PC-3 (cell line): ENCODE measurements at regions not wholly inside any gene's neighbourhood (a gene's known extent, or its start where the extent isn't known, plus 50 kb on each side); places are given as distances from the start of the nearest gene placed in this dataset.

Source experiments
- ATAC-seq: fragments of 200-7000 bp; cut with Tn5 transposase; 2 replicates; pipeline ENCODE4 v1.9.1; 2020; ENCODE audit warnings: mild to moderate bottlenecking, moderate library complexity
- BruUV-seq: library from RNA; stranded (reverse); fragments of 400-500 nt; replicated peaks from 2 replicates; lab custom pipeline; 2021; lab: Mats Ljungman, UMichigan
- CTCF ChIA-PET: fragments of 300-600 bp; sonication (Branson Sonifier 250); formaldehyde crosslinking; loops from one replicate; lab custom pipeline; 2022; ENCODE audit warnings: antibody characterized with exemption; lab: Charles Lee
- POLR2A ChIA-PET: fragments of 300-600 bp; sonication (Branson Sonifier 250); formaldehyde crosslinking; loops from one replicate; lab custom pipeline; 2022; ENCODE audit warnings: antibody characterized with exemption; ENCODE audit not compliant: unreplicated experiment; lab: Charles Lee
- DNase-seq: peaks from one replicate; pipeline ENCODE4 v3.0.0-alpha.2; 2015
- H2AFZ ChIP-seq: fragments of 300-600 bp; sonication (generic); 2 replicates; pipeline ENCODE4 v1.6.0; 2016; ENCODE audit warnings: antibody characterized with exemption, low read length
- H3F3A ChIP-seq: fragments of 300-600 bp; sonication (generic); one replicate; pipeline ENCODE4 v1.6.0; 2017; ENCODE audit warnings: antibody characterized with exemption, low read length, control low read depth, mild to moderate bottlenecking; ENCODE audit not compliant: unreplicated experiment
- H3K27ac ChIP-seq: fragments of 300-600 bp; sonication (generic); 2 replicates; pipeline ENCODE4 v1.5.1; 2016; ENCODE audit warnings: mild to moderate bottlenecking, low read length
- H3K27me3 ChIP-seq: fragments of 300-600 bp; sonication (generic); 2 replicates; pipeline ENCODE4 v1.6.1; 2016; ENCODE audit warnings: low read length, mixed read lengths
- H3K36me3 ChIP-seq: fragments of 300-600 bp; sonication (generic); 2 replicates; pipeline ENCODE4 v1.6.1; 2016; ENCODE audit warnings: low read depth, mixed run types, low read length, mixed read lengths
- H3K4me1 ChIP-seq: fragments of 300-600 bp; sonication (generic); 2 replicates; pipeline ENCODE4 v1.5.1; 2016; ENCODE audit warnings: low read length; ENCODE audit not compliant: insufficient read depth
- H3K4me2 ChIP-seq: fragments of 300-600 bp; sonication (generic); 2 replicates; pipeline ENCODE4 v1.6.0; 2016; ENCODE audit warnings: low read length
- H3K4me3 ChIP-seq: fragments of 300-600 bp; sonication (generic); 2 replicates; pipeline ENCODE4 v1.5.1; 2016; ENCODE audit warnings: mild to moderate bottlenecking, low read length, mixed read lengths
- H3K79me2 ChIP-seq: fragments of 300-600 bp; sonication (generic); 2 replicates; pipeline ENCODE4 v1.6.1; 2017; ENCODE audit warnings: low read length, mixed read lengths
- H3K9ac ChIP-seq: fragments of 300-600 bp; sonication (generic); 2 replicates; pipeline ENCODE4 v1.6.0; 2016; ENCODE audit warnings: mild to moderate bottlenecking, low read length
- H3K9me2 ChIP-seq: fragments of 300-600 bp; sonication (generic); replicated peaks from 2 replicates; pipeline ENCODE4 v1.6.1; 2016; ENCODE audit warnings: mixed run types, low read length, mixed read lengths
- H3K9me3 ChIP-seq: fragments of 300-600 bp; sonication (generic); 2 replicates; pipeline ENCODE4 v1.6.1; 2016; ENCODE audit warnings: low read length, mixed read lengths
- H4K20me1 ChIP-seq: fragments of 300-600 bp; sonication (generic); 2 replicates; pipeline ENCODE4 v1.6.1; 2016; ENCODE audit warnings: low read length, mixed read lengths
- CTCF ChIP-seq: fragments of 300-600 bp; sonication (generic); conservative IDR thresholded peaks from 2 replicates; pipeline ENCODE4 v1.5.1; 2017; ENCODE audit warnings: antibody characterized with exemption, low read depth, mild to moderate bottlenecking, low read length
- EZH2 ChIP-seq: fragments of 300-600 bp; sonication (generic); IDR thresholded peaks from one replicate; pipeline ENCODE4 v1.6.1; 2017; ENCODE audit warnings: antibody characterized with exemption, mild to moderate bottlenecking, low read length; ENCODE audit not compliant: unreplicated experiment
- EZH2phosphoT487 ChIP-seq: fragments of 300-600 bp; sonication (generic); IDR thresholded peaks from 2 replicates; pipeline ENCODE4 v1.6.1; 2018; ENCODE audit warnings: mild to moderate bottlenecking, antibody characterized with exemption, low read length, borderline replicate concordance
- intact Hi-C: fragments of 100-400 bp; cut with micrococcal nuclease; formaldehyde crosslinking; loops from 2 replicates; pipeline ENCODE4 v1.9.0; 2023

- Histone ChIP-seq H4K20me1 (no peaks in the 10 kb centered on the region), H3K9me2 (no peaks in the 10 kb centered on the region), H3K36me3 (no peaks in the 10 kb centered on the region), H3K27ac (no peak overlapping the region), H3K27me3 (no peaks in the 10 kb centered on the region), H3K4me1 (no peaks in the 10 kb centered on the region), H3K9ac (no peak overlapping the region), H2AFZ (no peak overlapping the region), H3K9me3 (no peaks in the 10 kb centered on the region), H3K4me3 (no peak overlapping the region), H3K79me2 (no peaks in the 10 kb centered on the region), H3K4me2 (no peak overlapping the region), H3F3A (no peaks in the 10 kb centered on the region)
- TF ChIP-seq CTCF (no peak), EZH2phosphoT487 (no peak), EZH2 (no peak)
- BruUV-seq: no TSS peak
- ChIA-PET POLR2A (no interaction called here), CTCF (no interaction called here)
- intact Hi-C loops: no loop called here
- ATAC-seq: no peak
- DNase-seq: no peak
These were observed 841.5 kb downstream of the ANKRD7 start for GRCh38 chr7:119065966-119066365.

- no peaks in the 10 kb centered on the region for H4K20me1 ChIP-seq
- no peaks in the 10 kb centered on the region for H3F3A ChIP-seq
- intact Hi-C loops: no loop called here
- POLR2A ChIA-PET: no interaction called here
- CTCF ChIA-PET: no interaction called here
- no peak overlapping the region for H2AFZ ChIP-seq
- H3K9ac ChIP-seq: no peak overlapping the region
- H3K79me2 ChIP-seq: no peaks in the 10 kb centered on the region
- H3K9me2 ChIP-seq: no peaks in the 10 kb centered on the region
- H3K36me3 ChIP-seq: no peaks in the 10 kb centered on the region
- DNase-seq (no peak), ATAC-seq (no peak)
- no peaks in the 10 kb centered on the region for H3K27me3 ChIP-seq
- H3K4me2 ChIP-seq: no peak overlapping the region
- no peaks in the 10 kb centered on the region for H3K9me3 ChIP-seq
- BruUV-seq: no TSS peak
- no peak overlapping the region for H3K27ac ChIP-seq
- no peak overlapping the region for H3K4me3 ChIP-seq
- TF ChIP-seq EZH2 (no peak), CTCF (no peak), EZH2phosphoT487 (no peak)
- H3K4me1 ChIP-seq: no peaks in the 10 kb centered on the region
These were observed 861.5 kb downstream of the ANKRD7 start for GRCh38 chr7:119086026-119086425.

DNA sequence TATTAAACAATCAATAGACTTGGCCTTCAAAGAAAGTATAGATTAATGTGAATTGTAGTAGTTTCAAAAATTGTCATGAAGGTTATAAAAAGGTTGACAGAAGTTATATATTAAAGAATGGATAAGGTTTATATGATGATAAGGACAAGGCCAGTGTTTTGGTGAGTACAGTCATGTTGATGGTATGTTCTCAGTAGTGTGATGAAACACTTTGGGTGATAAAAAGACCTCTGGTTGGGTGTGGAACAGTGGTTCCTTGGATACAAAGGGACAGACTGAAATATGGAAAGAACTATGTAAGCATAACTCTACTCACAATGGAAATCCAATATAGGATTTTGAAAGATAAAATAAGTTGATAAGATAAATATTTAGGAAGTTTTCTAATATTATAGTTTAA, 866.3 kb downstream of the ANKRD7 start:
- no peak overlapping the region for H3K4me3 ChIP-seq
- H3F3A ChIP-seq: no peaks in the 10 kb centered on the region
- H3K4me1 ChIP-seq: no peaks in the 10 kb centered on the region
- no peaks in the 10 kb centered on the region for H3K36me3 ChIP-seq
- CTCF ChIA-PET: no interaction called here
- DNase-seq: no peak
- no peak for TF ChIP-seq EZH2
- no peak for TF ChIP-seq CTCF
- no peak for TF ChIP-seq EZH2phosphoT487
- H3K9ac ChIP-seq: no peak overlapping the region
- H3K9me2 ChIP-seq: no peaks in the 10 kb centered on the region
- intact Hi-C loops: no loop called here
- H2AFZ ChIP-seq: no peak overlapping the region
- BruUV-seq: no TSS peak
- no peaks in the 10 kb centered on the region for H3K79me2 ChIP-seq
- H3K4me2 ChIP-seq: no peak overlapping the region
- no peaks in the 10 kb centered on the region for H3K9me3 ChIP-seq
- no peaks in the 10 kb centered on the region for H4K20me1 ChIP-seq
- ATAC-seq: no peak
- no peak overlapping the region for H3K27ac ChIP-seq
- H3K27me3 ChIP-seq: no peaks in the 10 kb centered on the region
- POLR2A ChIA-PET: no interaction called here
